D721Med (cell line): ENCODE measurements at regions not wholly inside any gene's neighbourhood (a gene's known extent, or its start where the extent isn't known, plus 50 kb on each side); places are given as distances from the start of the nearest gene placed in this dataset.
A peak's percentile ranks its signal among the peaks of the same experiment; 100 is the strongest.
"Not testable (repeated sequence)": the region's sequence is repeated elsewhere in the genome, so short reads cannot be mapped to it uniquely, and the experiment has no call there.

ENCODE experiments used
- DNase-seq: peaks from one replicate; pipeline ENCODE4 v3.0.0; 2011; ENCODE audit warnings: low spot score; ENCODE audit not compliant: insufficient read length
- FAIRE-seq: peaks from 2 replicates; lab custom pipeline; 2011; peaks lifted over from hg19 to GRCh38; lab: Jason Lieb, UNC
- CTCF ChIP-seq: IDR thresholded peaks from 2 replicates; pipeline ENCODE4 v1.5.1; 2012; ENCODE audit warnings: mild to moderate bottlenecking, control low read depth; ENCODE audit not compliant: insufficient read depth; ENCODE audit errors: missing control alignments

GRCh38 chr3:125715651-125716050, 120.4 kb upstream of the OSBPL11 start:
- DNase-seq (no peak), FAIRE-seq (no peak)
- no peak for TF ChIP-seq CTCF

GRCh38 chr3:125732151-125732550, 136.9 kb upstream of the OSBPL11 start:
- not testable (repeated sequence) for FAIRE-seq, DNase-seq

- not testable (repeated sequence) for DNase-seq, FAIRE-seq
These were observed 146.9 kb upstream of the OSBPL11 start for GRCh38 chr3:125741991-125742718.

GRCh38 chr3:125742845-125743244, 147.5 kb upstream of the OSBPL11 start:
- DNase-seq, FAIRE-seq: not testable (repeated sequence)

- not testable (repeated sequence) for FAIRE-seq, DNase-seq
These were observed 161.8 kb upstream of the OSBPL11 start for GRCh38 chr3:125757050-125757449.

- FAIRE-seq, DNase-seq: not testable (repeated sequence)
These were observed 163.4 kb upstream of the OSBPL11 start for GRCh38 chr3:125758641-125759130.

GRCh38 chr3:125762601-125763000, 167.3 kb upstream of the OSBPL11 start:
- not testable (repeated sequence) for DNase-seq, FAIRE-seq

GRCh38 chr3:125766285-125766826, 171.1 kb upstream of the OSBPL11 start:
- FAIRE-seq: not testable (repeated sequence)
- TF ChIP-seq CTCF: peak; percentile 45
- peak; percentile 28 for DNase-seq

- not testable (repeated sequence) for FAIRE-seq, DNase-seq
These were observed 171.6 kb upstream of the OSBPL11 start for GRCh38 chr3:125766931-125767330.

- TF ChIP-seq CTCF: no peak
- DNase-seq (no peak), FAIRE-seq (no peak)
These were observed 172.3 kb upstream of the OSBPL11 start for GRCh38 chr3:125767641-125768040.

GRCh38 chr3:125768821-125769220, 173.5 kb upstream of the OSBPL11 start:
- DNase-seq, FAIRE-seq: not testable (repeated sequence)

GRCh38 chr3:125771506-125771905, 176.2 kb upstream of the OSBPL11 start:
- DNase-seq, FAIRE-seq: not testable (repeated sequence)

GRCh38 chr3:125774433-125775034, 179.2 kb upstream of the OSBPL11 start:
- DNase-seq, FAIRE-seq: not testable (repeated sequence)

- not testable (repeated sequence) for DNase-seq, FAIRE-seq
These were observed 179.8 kb upstream of the OSBPL11 start for GRCh38 chr3:125775106-125775505.

- DNase-seq, FAIRE-seq: not testable (repeated sequence)
These were observed 180.5 kb upstream of the OSBPL11 start for GRCh38 chr3:125775606-125776294.
